A673 (cell line): ENCODE measurements at regions not wholly inside any gene's neighbourhood (a gene's known extent, or its start where the extent isn't known, plus 50 kb on each side); places are given as distances from the start of the nearest gene placed in this dataset.
A peak's percentile ranks its signal among the peaks of the same experiment; 100 is the strongest.
"Not testable (repeated sequence)": the region's sequence is repeated elsewhere in the genome, so short reads cannot be mapped to it uniquely, and the experiment has no call there.

Experiments used
- BruUV-seq: library from RNA; stranded (reverse); fragments of 400-500 nt; replicated peaks from 2 replicates; lab custom pipeline; 2021; lab: Mats Ljungman, UMichigan
- CTCF ChIA-PET: fragments of 300-600 bp; sonication (Branson Sonifier 250); formaldehyde crosslinking; loops from one replicate; lab custom pipeline; 2022; ENCODE audit warnings: antibody characterized with exemption; lab: Charles Lee
- POLR2A ChIA-PET: fragments of 300-600 bp; sonication (Branson Sonifier 250); formaldehyde crosslinking; loops from one replicate; lab custom pipeline; 2022; ENCODE audit warnings: antibody characterized with exemption; ENCODE audit not compliant: low non-redundant PET; lab: Charles Lee
- DNase-seq: peaks from one replicate; pipeline ENCODE4 v3.0.0-alpha.2; 2015; ENCODE audit warnings: low spot score
- H3K27ac ChIP-seq: fragments of 200-600 bp; sonication (generic); 2 replicates; pipeline ENCODE4 v1.5.1; 2016; ENCODE audit warnings: mixed run types, low read depth, mild to moderate bottlenecking, mixed read lengths, antibody characterized with exemption, low read length; ENCODE audit not compliant: poor library complexity, severe bottlenecking
- H3K27me3 ChIP-seq: fragments of 200-600 bp; sonication (generic); replicated peaks from 2 replicates; pipeline ENCODE4 v1.6.1; 2017; ENCODE audit warnings: mixed run types, low read depth, mild to moderate bottlenecking, mixed read lengths, antibody characterized with exemption, low read length; ENCODE audit not compliant: insufficient read depth, poor library complexity
- H3K36me3 ChIP-seq: fragments of 200-600 bp; sonication (generic); 2 replicates; pipeline ENCODE4 v1.6.1; 2016; ENCODE audit warnings: mixed run types, mild to moderate bottlenecking, mixed read lengths, antibody characterized with exemption, low read length; ENCODE audit not compliant: insufficient read depth, poor library complexity, severe bottlenecking
- H3K4me1 ChIP-seq: fragments of 200-600 bp; sonication (generic); 2 replicates; pipeline ENCODE4 v1.6.1; 2017; ENCODE audit warnings: mixed run types, mild to moderate bottlenecking, mixed read lengths, antibody characterized with exemption, low read length; ENCODE audit not compliant: insufficient read depth, poor library complexity, severe bottlenecking
- H3K4me3 ChIP-seq: fragments of 200-600 bp; sonication (generic); 2 replicates; pipeline ENCODE4 v1.5.1; 2016; ENCODE audit warnings: low read depth, mixed run types, mild to moderate bottlenecking, mixed read lengths, low read length; ENCODE audit not compliant: poor library complexity, severe bottlenecking
- H3K9me3 ChIP-seq: fragments of 200-600 bp; sonication (generic); 2 replicates; pipeline ENCODE4 v1.6.1; 2016; ENCODE audit warnings: mixed run types, low read depth, mild to moderate bottlenecking, mixed read lengths, antibody characterized with exemption, low read length; ENCODE audit not compliant: poor library complexity, severe bottlenecking
- CTCF ChIP-seq: fragments of 300-800, 200-600 bp; sonication (generic); conservative IDR thresholded peaks from 2 replicates; pipeline ENCODE4 v1.5.1; 2017; ENCODE audit warnings: low read depth, mild to moderate bottlenecking, antibody characterized with exemption, low read length, moderate library complexity, mixed read lengths
- EZH2 ChIP-seq: fragments of 200-600 bp; sonication (generic); IDR thresholded peaks from 2 replicates; pipeline ENCODE4 v1.6.1; 2017; ENCODE audit warnings: borderline replicate concordance, low read depth, mild to moderate bottlenecking, mixed read lengths, antibody characterized with exemption, low read length; ENCODE audit not compliant: poor library complexity, severe bottlenecking
- intact Hi-C: fragments of 100-400 bp; cut with micrococcal nuclease; formaldehyde crosslinking; loops from one replicate; pipeline ENCODE4 v1.10.0; 2022; ENCODE audit not compliant: unreplicated experiment

GRCh38 chr13:22846551-22846950 is 334.2 kb upstream of the SGCG start:
- intact Hi-C loops = no loop called here
- no peaks in the 10 kb centered on the region for H3K36me3 ChIP-seq
- no peak overlapping the region for H3K4me3 ChIP-seq
- no peak for TF ChIP-seq EZH2
- TF ChIP-seq CTCF = no peak
- BruUV-seq = no TSS peak
- ChIA-PET CTCF (no interaction called here), POLR2A (no interaction called here)
- no peak overlapping the region for H3K27ac ChIP-seq
- H3K27me3 ChIP-seq = no peaks in the 10 kb centered on the region
- no peaks in the 10 kb centered on the region for H3K4me1 ChIP-seq
- no peaks in the 10 kb centered on the region for H3K9me3 ChIP-seq
- DNase-seq = no peak

- intact Hi-C loops = no loop called here
- ChIA-PET POLR2A (no interaction called here), CTCF (no interaction called here)
- TF ChIP-seq EZH2 (no peak), CTCF (no peak)
- no peaks in the 10 kb centered on the region for H3K27me3 ChIP-seq
- no peaks in the 10 kb centered on the region for H3K9me3 ChIP-seq
- H3K36me3 ChIP-seq = no peaks in the 10 kb centered on the region
- H3K27ac ChIP-seq = no peak overlapping the region
- H3K4me3 ChIP-seq = no peak overlapping the region
- DNase-seq = no peak
- H3K4me1 ChIP-seq = no peaks in the 10 kb centered on the region
- BruUV-seq = no TSS peak
Measured at GRCh38 chr13:22848539-22849052, 332.2 kb upstream of the SGCG start.

- BruUV-seq = no TSS peak
- Histone ChIP-seq H3K4me1 (no peaks in the 10 kb centered on the region), H3K9me3 (no peaks in the 10 kb centered on the region), H3K27me3 (no peaks in the 10 kb centered on the region), H3K4me3 (no peak overlapping the region), H3K36me3 (no peaks in the 10 kb centered on the region), H3K27ac (no peak overlapping the region)
- TF ChIP-seq EZH2 (no peak), CTCF (no peak)
- ChIA-PET CTCF (no interaction called here), POLR2A (no interaction called here)
- peak; percentile 0 for DNase-seq
- intact Hi-C loops = no loop called here
Measured at GRCh38 chr13:22855926-22856325, 324.9 kb upstream of the SGCG start.

GRCh38 chr13:22858980-22859379 is 321.8 kb upstream of the SGCG start:
- intact Hi-C loops, DNase-seq, H3K36me3 ChIP-seq, H3K27me3 ChIP-seq, H3K4me1 ChIP-seq, H3K27ac ChIP-seq, H3K9me3 ChIP-seq, H3K4me3 ChIP-seq, BruUV-seq, POLR2A ChIA-PET, CTCF ChIA-PET: not testable (repeated sequence)

- CTCF ChIA-PET, DNase-seq, H3K36me3 ChIP-seq, H3K27me3 ChIP-seq, H3K4me1 ChIP-seq, intact Hi-C loops, H3K27ac ChIP-seq, H3K9me3 ChIP-seq, BruUV-seq, H3K4me3 ChIP-seq: not testable (repeated sequence)
- POLR2A ChIA-PET = interaction anchor here (0.5 kb wide), 1 partner anchor 510 kb away, joined by 3 read pairs; no protein-coding TSS in a partner anchor
Measured at GRCh38 chr13:22859411-22859810, 321.4 kb upstream of the SGCG start.
